GM21825 (cell line): ENCODE measurements at regions not wholly inside any gene's neighbourhood (a gene's known extent, or its start where the extent isn't known, plus 50 kb on each side); places are given as distances from the start of the nearest gene placed in this dataset.

Experiments used
- ATAC-seq: cut with Tn5 transposase; IDR thresholded peaks from one replicate; pipeline ENCODE4 v1.9.1; 2021; ENCODE audit warnings: mild to moderate bottlenecking, moderate library complexity; ENCODE audit not compliant: unreplicated experiment

DNA sequence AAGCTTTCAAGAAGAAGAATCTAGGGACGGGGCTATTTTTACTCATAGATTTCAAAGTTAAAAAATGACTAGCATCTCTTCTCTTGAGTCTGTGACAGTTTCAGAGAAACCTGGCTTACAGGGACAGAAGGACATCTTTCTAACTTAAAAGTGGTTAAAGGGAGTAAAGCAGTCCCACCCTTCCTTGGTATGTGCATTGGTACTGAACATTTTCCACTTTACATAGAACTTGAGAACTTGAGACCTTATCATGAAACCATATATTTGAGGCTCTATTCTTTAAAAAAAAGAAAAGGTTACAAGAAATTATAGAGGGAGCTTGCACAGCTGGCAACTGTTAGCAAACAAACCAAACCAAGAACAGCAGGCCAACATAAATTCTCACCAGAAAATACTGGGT lies 73.4 kb upstream of the GAREM1 start:
- no peak for ATAC-seq

DNA sequence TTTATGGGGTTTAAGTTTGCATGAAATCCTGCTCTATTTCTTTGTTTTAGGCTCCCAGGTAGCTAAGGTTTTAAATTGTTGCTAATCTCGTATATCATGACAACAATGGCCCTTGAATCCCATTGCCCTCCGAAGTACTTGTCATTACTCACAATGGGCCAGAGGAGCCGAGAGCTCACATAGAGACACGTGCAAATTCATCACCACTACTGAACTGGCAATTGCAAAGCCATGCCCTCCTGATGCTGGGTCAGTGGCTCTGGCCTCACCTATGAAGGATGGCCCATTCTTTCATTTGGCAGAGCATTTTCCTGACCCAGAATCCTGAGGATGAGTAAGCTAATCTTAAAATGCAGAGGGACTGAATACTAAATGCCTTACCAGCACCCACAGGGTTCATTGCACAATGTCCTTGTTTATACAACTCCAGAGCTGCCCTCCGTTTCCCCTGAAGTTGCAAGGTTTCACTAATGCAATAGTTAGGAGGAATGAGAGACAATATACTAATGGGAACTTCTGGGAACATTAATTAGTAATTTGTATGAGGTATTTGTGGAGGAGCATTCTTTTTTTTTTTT lies 71.6 kb upstream of the GAREM1 start:
- no peak for ATAC-seq

DNA sequence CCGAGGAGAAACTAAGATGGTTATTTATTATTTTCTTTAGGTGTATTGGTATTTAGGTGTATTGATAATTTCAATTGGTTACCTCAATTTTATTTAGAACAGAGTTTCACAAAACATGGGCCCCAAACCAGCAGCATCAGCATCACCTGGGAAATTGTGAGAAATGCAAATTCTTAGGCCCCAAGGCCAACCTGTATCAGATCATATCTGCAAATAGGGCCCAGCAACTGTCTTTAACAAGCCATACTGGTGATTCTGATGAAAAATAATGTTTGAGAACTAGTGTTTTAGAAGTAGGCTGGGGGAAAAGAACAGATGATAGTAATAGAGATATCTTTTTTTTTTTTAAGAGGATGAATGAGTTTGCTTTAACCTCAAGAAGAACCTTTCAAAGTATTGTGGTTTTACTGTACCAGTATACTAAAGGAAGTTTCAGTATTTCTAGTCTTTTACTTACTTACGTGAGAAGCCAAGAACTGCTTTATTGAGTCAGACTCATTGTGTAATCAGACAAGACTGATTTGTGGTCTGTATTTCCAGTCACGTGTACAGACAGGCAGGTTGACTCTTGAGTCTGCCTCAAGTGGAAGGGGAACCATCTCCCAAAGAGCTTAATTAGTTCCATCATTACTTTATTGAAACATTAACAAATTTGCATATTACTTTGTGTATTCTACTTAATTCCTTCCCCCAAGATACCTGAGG lies 60.4 kb upstream of the GAREM1 start:
- peak; percentile 76 for ATAC-seq

DNA sequence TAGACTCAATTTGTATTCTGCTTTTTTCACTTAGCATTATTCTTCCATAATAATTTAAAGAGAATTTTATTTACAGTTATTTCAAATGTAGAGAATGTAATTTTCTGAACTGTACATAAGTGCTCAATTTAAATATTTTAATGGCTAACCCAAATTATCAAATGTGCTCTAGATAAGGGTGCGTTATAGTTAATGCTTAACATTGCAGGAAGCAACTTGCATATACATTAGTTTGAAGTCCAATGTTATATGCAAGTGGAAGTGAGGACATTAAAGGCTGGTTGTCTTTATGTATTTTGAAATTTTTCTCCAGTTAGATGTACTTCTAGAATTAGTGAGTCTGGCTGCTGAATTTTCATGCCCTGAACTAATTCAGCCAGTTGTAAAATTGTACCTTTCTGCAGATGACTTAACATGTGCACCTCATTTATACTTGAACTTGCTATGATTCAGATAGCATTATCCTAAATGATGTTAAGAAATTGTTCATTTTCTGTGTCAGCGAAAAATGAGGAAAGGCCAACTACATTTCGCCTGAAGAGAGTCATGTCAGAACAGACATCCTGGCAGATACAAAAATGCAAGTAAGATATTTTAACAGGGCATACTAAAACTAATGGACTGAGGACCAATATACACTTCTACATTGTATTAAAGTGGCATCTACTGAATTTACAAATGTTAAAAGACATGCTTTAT lies 59.2 kb upstream of the GAREM1 start:
- ATAC-seq: no peak

DNA sequence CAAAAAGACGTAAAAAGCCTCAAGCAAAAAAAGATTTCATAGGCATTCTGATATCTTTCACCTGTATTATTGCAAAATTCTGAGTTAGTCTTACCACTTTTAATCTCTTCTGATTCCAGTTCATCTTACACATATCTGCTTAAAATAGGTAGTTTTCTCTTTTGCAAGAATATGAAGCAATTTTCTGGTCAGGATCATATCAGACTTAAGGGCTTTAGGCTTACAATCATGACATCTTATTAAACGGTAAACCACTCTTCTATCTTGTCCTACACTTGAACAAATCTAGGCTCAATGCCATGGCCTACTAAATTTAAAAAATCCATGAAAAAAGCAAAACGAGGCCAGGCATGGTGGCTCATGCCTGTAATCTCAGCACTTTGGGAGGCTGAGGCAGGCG lies 50.1 kb upstream of the GAREM1 start:
- ATAC-seq: no peak
